ENCODE measurements at regions not wholly inside any gene's neighbourhood (a gene's known extent, or its start where the extent isn't known, plus 50 kb on each side); places are given as distances from the start of the nearest gene placed in this dataset.
A peak's percentile ranks its signal among the peaks of the same experiment; 100 is the strongest.

- ATAC-seq (no peak), DNase-seq (ENCODE audit: low spot score) (no peak)
- Histone ChIP-seq H3K79me2 (replicated peaks; ENCODE audit: insufficient read depth) (peaks cover 71% of the 10 kb centered on the region), H3K27ac (ENCODE audit: low read depth) (no peak overlapping the region), H3K4me1 (ENCODE audit: insufficient read depth) (peaks cover 28% of the 10 kb centered on the region), H3F3A (replicated peaks; ENCODE audit: low read depth) (peaks cover 6% of the 10 kb centered on the region), H3K4me3 (no peak overlapping the region), H3K27me3 (ENCODE audit: insufficient read depth) (no peaks in the 10 kb centered on the region), H3K4me2 (no peak overlapping the region), H4K20me1 (replicated peaks; ENCODE audit: insufficient read depth) (peaks cover 40% of the 10 kb centered on the region), H3K9me2 (ENCODE audit: insufficient read depth) (no peaks in the 10 kb centered on the region), H3K36me3 (ENCODE audit: insufficient read depth) (no peaks in the 10 kb centered on the region), H2AFZ (no peak overlapping the region)
- H3K27ac Mint-ChIP-seq, result peak overlapping the region; percentile 24; the same call in 1 of the 2 replicates
- H3K4me3 Mint-ChIP-seq, result no peak overlapping the region
- TF ChIP-seq ZNF331 (CRISPR knock-in tag; IDR thresholded peaks at IDR 0.05; ENCODE audit: low read depth) (no peak), CTCF (conservative IDR thresholded peaks at IDR 0.05; ENCODE audit: low read depth in 2 of 2) (no peak), EZH2 (IDR thresholded peaks at IDR 0.05; ENCODE audit: low read depth, unreplicated experiment) (no peak), ZNF462 (CRISPR knock-in tag; IDR thresholded peaks at IDR 0.05) (no peak), ZNF114 (CRISPR knock-in tag; IDR thresholded peaks at IDR 0.05) (no peak)
- H3K27me3 Mint-ChIP-seq (ENCODE audit: insufficient read depth, low read depth, poor library complexity), result peaks cover 10% of the 10 kb centered on the region
- peaks cover 36% of the 10 kb centered on the region for H3K36me3 Mint-ChIP-seq (ENCODE audit: low read depth)
- peaks cover 56% of the 10 kb centered on the region for H3K4me1 Mint-ChIP-seq
- no peaks in the 10 kb centered on the region for H3K9me3 Mint-ChIP-seq
Observed at GRCh38 chr12:125240717-125241116, 175.5 kb downstream of the AACS start.
